ENCODE measurements at regions not wholly inside any gene's neighbourhood (a gene's known extent, or its start where the extent isn't known, plus 50 kb on each side); places are given as distances from the start of the nearest gene placed in this dataset.

- TF ChIP-seq, protein P1, sequence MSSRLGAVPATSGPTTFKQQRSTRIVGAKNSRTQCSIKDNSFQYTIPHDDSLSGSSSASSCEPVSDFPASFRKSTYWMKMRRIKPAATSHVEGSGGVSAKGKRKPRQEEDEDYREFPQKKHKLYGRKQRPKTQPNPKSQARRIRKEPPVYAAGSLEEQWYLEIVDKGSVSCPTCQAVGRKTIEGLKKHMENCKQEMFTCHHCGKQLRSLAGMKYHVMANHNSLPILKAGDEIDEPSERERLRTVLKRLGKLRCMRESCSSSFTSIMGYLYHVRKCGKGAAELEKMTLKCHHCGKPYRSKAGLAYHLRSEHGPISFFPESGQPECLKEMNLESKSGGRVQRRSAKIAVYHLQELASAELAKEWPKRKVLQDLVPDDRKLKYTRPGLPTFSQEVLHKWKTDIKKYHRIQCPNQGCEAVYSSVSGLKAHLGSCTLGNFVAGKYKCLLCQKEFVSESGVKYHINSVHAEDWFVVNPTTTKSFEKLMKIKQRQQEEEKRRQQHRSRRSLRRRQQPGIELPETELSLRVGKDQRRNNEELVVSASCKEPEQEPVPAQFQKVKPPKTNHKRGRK (CRISPR knock-in tag; IDR thresholded peaks at IDR 0.05; ENCODE audit: borderline replicate concordance), result no peak
- TF ChIP-seq OVOL2 (CRISPR knock-in tag; IDR thresholded peaks at IDR 0.05; ENCODE audit: borderline replicate concordance) (no peak), TEAD4 (CRISPR knock-in tag; IDR thresholded peaks at IDR 0.05) (no peak), HMGA2 (CRISPR knock-in tag; IDR thresholded peaks at IDR 0.05) (no peak), NR1H2 (CRISPR knock-in tag; IDR thresholded peaks at IDR 0.05) (no peak), PRRX2 (CRISPR knock-in tag; IDR thresholded peaks at IDR 0.05) (no peak)
- TF ChIP-seq, protein P2, sequence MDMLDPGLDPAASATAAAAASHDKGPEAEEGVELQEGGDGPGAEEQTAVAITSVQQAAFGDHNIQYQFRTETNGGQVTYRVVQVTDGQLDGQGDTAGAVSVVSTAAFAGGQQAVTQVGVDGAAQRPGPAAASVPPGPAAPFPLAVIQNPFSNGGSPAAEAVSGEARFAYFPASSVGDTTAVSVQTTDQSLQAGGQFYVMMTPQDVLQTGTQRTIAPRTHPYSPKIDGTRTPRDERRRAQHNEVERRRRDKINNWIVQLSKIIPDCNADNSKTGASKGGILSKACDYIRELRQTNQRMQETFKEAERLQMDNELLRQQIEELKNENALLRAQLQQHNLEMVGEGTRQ (CRISPR knock-in tag; IDR thresholded peaks at IDR 0.05), result no peak
- TF ChIP-seq, protein P3, sequence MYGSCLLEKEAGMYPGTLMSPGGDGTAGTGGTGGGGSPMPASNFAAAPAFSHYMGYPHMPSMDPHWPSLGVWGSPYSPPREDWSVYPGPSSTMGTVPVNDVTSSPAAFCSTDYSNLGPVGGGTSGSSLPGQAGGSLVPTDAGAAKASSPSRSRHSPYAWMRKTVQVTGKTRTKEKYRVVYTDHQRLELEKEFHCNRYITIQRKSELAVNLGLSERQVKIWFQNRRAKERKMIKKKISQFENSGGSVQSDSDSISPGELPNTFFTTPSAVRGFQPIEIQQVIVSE (CRISPR knock-in tag; IDR thresholded peaks at IDR 0.05; ENCODE audit: borderline replicate concordance), result no peak
Measured at GRCh38 chr9:115404311-115404710, 286.4 kb upstream of the TNC start (continued).

DNA sequence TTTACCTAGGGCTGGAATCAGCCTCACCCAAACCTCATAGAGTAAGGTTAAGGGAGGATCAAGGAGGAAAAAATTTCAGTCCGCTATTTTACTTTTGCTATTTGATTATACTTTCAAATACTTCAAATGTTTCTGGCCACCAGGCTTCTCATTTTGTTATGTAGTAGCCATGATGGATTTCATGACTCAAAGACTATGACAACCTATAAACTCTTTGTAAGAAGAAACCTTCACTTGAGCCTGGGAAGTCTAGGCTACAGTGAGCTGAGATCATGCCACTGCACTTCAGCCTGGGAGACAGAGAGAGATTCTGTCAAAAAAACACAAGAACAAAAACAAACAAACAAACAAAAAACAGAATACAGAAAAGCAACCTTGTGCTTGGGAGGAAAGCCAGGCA lies 293.6 kb upstream of the TNC start:
- ATAC-seq, result no peak
- ChIA-PET CTCF (no interaction called here), POLR2A (interaction anchor here (1.1 kb wide), 1 partner anchor 1020 kb away, joined by 4 read pairs; no protein-coding TSS in a partner anchor)
- peaks cover 29% of the 10 kb centered on the region for H3K4me1 Mint-ChIP-seq
- TF ChIP-seq ZNF121 (CRISPR knock-in tag; IDR thresholded peaks at IDR 0.05) (no peak), NFYB (CRISPR knock-in tag; conservative IDR thresholded peaks at IDR 0.05; ENCODE audit: low read depth) (no peak), AFF4 (CRISPR knock-in tag; IDR thresholded peaks at IDR 0.05; ENCODE audit: borderline replicate concordance) (no peak), ZNF138 (CRISPR knock-in tag; conservative IDR thresholded peaks at IDR 0.05) (no peak), SOX15 (CRISPR knock-in tag; IDR thresholded peaks at IDR 0.05) (no peak), HMGA2 (CRISPR knock-in tag; IDR thresholded peaks at IDR 0.05) (no peak), FOXP1 (CRISPR knock-in tag; IDR thresholded peaks at IDR 0.05; ENCODE audit: borderline replicate concordance) (no peak), MXD4 (CRISPR knock-in tag; IDR thresholded peaks at IDR 0.05; ENCODE audit: borderline replicate concordance) (no peak), GTF2I (CRISPR knock-in tag; conservative IDR thresholded peaks at IDR 0.05) (no peak), NR2C2 (CRISPR knock-in tag; IDR thresholded peaks at IDR 0.05) (no peak), ZNF423 (CRISPR knock-in tag; IDR thresholded peaks at IDR 0.05) (no peak), ZNF263 (CRISPR knock-in tag; IDR thresholded peaks at IDR 0.05; ENCODE audit: low read depth) (no peak), TEAD1 (CRISPR knock-in tag; IDR thresholded peaks at IDR 0.05) (no peak), SP1 (CRISPR knock-in tag; conservative IDR thresholded peaks at IDR 0.05) (no peak), PREB (CRISPR knock-in tag; IDR thresholded peaks at IDR 0.05; ENCODE audit: borderline replicate concordance) (no peak), ZNF671 (CRISPR knock-in tag; IDR thresholded peaks at IDR 0.05) (no peak), RORB (CRISPR knock-in tag; IDR thresholded peaks at IDR 0.05) (no peak), ZBTB21 (CRISPR knock-in tag; IDR thresholded peaks at IDR 0.05; ENCODE audit: borderline replicate concordance) (no peak)
- TF ChIP-seq, protein P4, sequence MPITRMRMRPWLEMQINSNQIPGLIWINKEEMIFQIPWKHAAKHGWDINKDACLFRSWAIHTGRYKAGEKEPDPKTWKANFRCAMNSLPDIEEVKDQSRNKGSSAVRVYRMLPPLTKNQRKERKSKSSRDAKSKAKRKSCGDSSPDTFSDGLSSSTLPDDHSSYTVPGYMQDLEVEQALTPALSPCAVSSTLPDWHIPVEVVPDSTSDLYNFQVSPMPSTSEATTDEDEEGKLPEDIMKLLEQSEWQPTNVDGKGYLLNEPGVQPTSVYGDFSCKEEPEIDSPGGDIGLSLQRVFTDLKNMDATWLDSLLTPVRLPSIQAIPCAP (CRISPR knock-in tag; IDR thresholded peaks at IDR 0.05), result no peak
- H3K27ac Mint-ChIP-seq, result no peak overlapping the region
- peaks cover 19% of the 10 kb centered on the region for H3K36me3 Mint-ChIP-seq
- DNase-seq (ENCODE audit: low spot score), result no peak
- H3K4me3 Mint-ChIP-seq, result no peak overlapping the region
- H3K9me3 Mint-ChIP-seq, result peaks cover 21% of the 10 kb centered on the region
- H3K27me3 Mint-ChIP-seq (ENCODE audit: low read depth), result no peaks in the 10 kb centered on the region
